HEK293 (cell line): ENCODE measurements at regions not wholly inside any gene's neighbourhood (a gene's known extent, or its start where the extent isn't known, plus 50 kb on each side); places are given as distances from the start of the nearest gene placed in this dataset.

Experiments
- CTCF ChIA-PET: fragments of 350-600 bp; formaldehyde crosslinking; extraction: SDS; loops from one replicate; lab custom pipeline; 2021; ENCODE audit warnings: antibody characterized with exemption; lab: Yijun Ruan, JAX
- POLR2A ChIA-PET: fragments of 300-600 bp; formaldehyde crosslinking; extraction: SDS; loops from one replicate; lab custom pipeline; 2020; ENCODE audit warnings: antibody characterized with exemption, inconsistent platforms; lab: Yijun Ruan, JAX
- H3K27ac ChIP-seq: fragments of 200-500 bp; sonication (Bioruptor generic); 2 replicates; pipeline ENCODE4 v1.5.1; 2014; ENCODE audit warnings: low read depth, low read length, control low read depth, inconsistent platforms; ENCODE audit errors: extremely low read depth
- H3K36me3 ChIP-seq, 2 experiments: fragments of 200-500 bp in 1 of 2; sonication (Bioruptor generic) in 1 of 2; 1 replicate in 1 of 2; 2 replicates in 1 of 2; pipeline ENCODE4 v1.5.1; 2014 to 2017; ENCODE audit warnings: inconsistent platforms in 2 of 2, low read length in 2 of 2; ENCODE audit not compliant: control insufficient read depth in 2 of 2, insufficient read depth in 1 of 2
- H3K4me1 ChIP-seq: fragments of 200-500 bp; sonication (Bioruptor generic); 2 replicates; pipeline ENCODE4 v1.5.1; 2014; ENCODE audit warnings: mild to moderate bottlenecking, low read length, inconsistent platforms; ENCODE audit not compliant: control insufficient read depth, insufficient read depth
- H3K4me3 ChIP-seq: 2 replicates; pipeline ENCODE4 v1.5.1; 2011; ENCODE audit warnings: low read depth, mild to moderate bottlenecking, control low read depth, low read length, moderate library complexity
- H3K9me3 ChIP-seq: fragments of 200-500 bp; sonication (Bioruptor generic); 2 replicates; pipeline ENCODE4 v1.5.1; 2014; ENCODE audit warnings: low read depth, low read length, inconsistent platforms; ENCODE audit not compliant: control insufficient read depth, insufficient read depth
- PRDM1 ChIP-seq: fragments of 450-650 bp; formaldehyde crosslinking; IDR thresholded peaks from 2 replicates; pipeline ENCODE4; 2016; ENCODE audit warnings: missing biosample characterization, missing genetic modification characterization
- YY2 ChIP-seq: fragments of 450-650 bp; formaldehyde crosslinking; IDR thresholded peaks from 2 replicates; pipeline ENCODE4 v1.5.1; 2016; ENCODE audit warnings: missing biosample characterization, missing genetic modification characterization
- ZBTB21 ChIP-seq: fragments of 450-650 bp; formaldehyde crosslinking; IDR thresholded peaks from 2 replicates; pipeline ENCODE4 v1.5.1; 2017; ENCODE audit warnings: missing biosample characterization, missing genetic modification characterization
- ZFP3 ChIP-seq: fragments of 450-650 bp; formaldehyde crosslinking; IDR thresholded peaks from 2 replicates; pipeline ENCODE4 v1.5.1; 2016; ENCODE audit warnings: low read depth, missing biosample characterization, missing genetic modification characterization
- ZFP41 ChIP-seq: fragments of 450-650 bp; formaldehyde crosslinking; IDR thresholded peaks from 2 replicates; pipeline ENCODE4 v1.5.1; 2016; ENCODE audit warnings: missing biosample characterization, missing genetic modification characterization, borderline replicate concordance
- ZNF114 ChIP-seq: fragments of 450-650 bp; formaldehyde crosslinking; IDR thresholded peaks from 2 replicates; pipeline ENCODE4 v1.5.0; 2017; ENCODE audit warnings: missing biosample characterization, missing genetic modification characterization
- ZNF140 ChIP-seq: fragments of 450-650 bp; formaldehyde crosslinking; IDR thresholded peaks from 2 replicates; pipeline ENCODE4 v1.5.1; 2016; ENCODE audit warnings: missing biosample characterization, missing genetic modification characterization
- ZNF157 ChIP-seq: fragments of 450-650 bp; formaldehyde crosslinking; IDR thresholded peaks from 2 replicates; pipeline ENCODE4 v1.5.1; 2016; ENCODE audit warnings: missing biosample characterization, missing genetic modification characterization
- ZNF248 ChIP-seq: fragments of 450-650 bp; formaldehyde crosslinking; IDR thresholded peaks from 2 replicates; pipeline ENCODE4 v1.5.1; 2017; ENCODE audit warnings: missing biosample characterization, missing genetic modification characterization
- ZNF311 ChIP-seq: fragments of 450-650 bp; formaldehyde crosslinking; IDR thresholded peaks from 2 replicates; pipeline ENCODE4 v1.5.1; 2017; ENCODE audit warnings: missing biosample characterization, missing genetic modification characterization, borderline replicate concordance
- ZNF335 ChIP-seq: fragments of 450-650 bp; formaldehyde crosslinking; conservative IDR thresholded peaks from 2 replicates; pipeline ENCODE4 v1.5.1; 2016; ENCODE audit warnings: missing biosample characterization, missing genetic modification characterization
- ZNF354C ChIP-seq: fragments of 450-650 bp; formaldehyde crosslinking; IDR thresholded peaks from 2 replicates; pipeline ENCODE4 v1.5.1; 2016; ENCODE audit warnings: missing biosample characterization, missing genetic modification characterization, low read depth, borderline replicate concordance
- ZNF449 ChIP-seq: fragments of 450-650 bp; formaldehyde crosslinking; IDR thresholded peaks from 2 replicates; pipeline ENCODE4 v1.5.1; 2017; ENCODE audit warnings: missing biosample characterization, mild to moderate bottlenecking, missing genetic modification characterization, moderate library complexity
- ZNF600 ChIP-seq: fragments of 450-650 bp; formaldehyde crosslinking; IDR thresholded peaks from 2 replicates; pipeline ENCODE4 v1.5.1; 2016; ENCODE audit warnings: missing biosample characterization, missing genetic modification characterization
- ZNF747 ChIP-seq: fragments of 450-650 bp; formaldehyde crosslinking; IDR thresholded peaks from 2 replicates; pipeline ENCODE4 v1.5.1; 2016; ENCODE audit warnings: missing biosample characterization, missing genetic modification characterization
- ZNF768 ChIP-seq: fragments of 450-650 bp; formaldehyde crosslinking; IDR thresholded peaks from 2 replicates; pipeline ENCODE4 v1.5.1; 2018; ENCODE audit warnings: missing biosample characterization, mild to moderate bottlenecking, missing genetic modification characterization
- ZSCAN30 ChIP-seq: fragments of 450-650 bp; IDR thresholded peaks from 2 replicates; pipeline ENCODE4 v1.5.1; 2018; ENCODE audit warnings: missing biosample characterization, mild to moderate bottlenecking, missing genetic modification characterization, moderate library complexity
- ZSCAN4 ChIP-seq: fragments of 450-650 bp; formaldehyde crosslinking; IDR thresholded peaks from 2 replicates; pipeline ENCODE4 v1.5.1; 2017; ENCODE audit warnings: missing biosample characterization, missing genetic modification characterization
- TF ChIP-seq, protein P1 (sequence below): fragments of 450-650 bp; formaldehyde crosslinking; IDR thresholded peaks from 2 replicates; pipeline ENCODE4 v1.5.1; 2016; ENCODE audit warnings: missing biosample characterization, missing genetic modification characterization
- TF ChIP-seq, protein P2 (sequence below): fragments of 450-650 bp; formaldehyde crosslinking; IDR thresholded peaks from 2 replicates; pipeline ENCODE4 v1.5.1; 2017; ENCODE audit warnings: missing biosample characterization, missing genetic modification characterization

- H3K4me1 ChIP-seq: no peaks in the 10 kb centered on the region
- no peak overlapping the region for H3K4me3 ChIP-seq
- TF ChIP-seq ZNF140 (no peak), ZNF114 (tag by site-specific recombination) (no peak), ZFP3 (tag by site-specific recombination) (no peak)
- TF ChIP-seq, protein P1, sequence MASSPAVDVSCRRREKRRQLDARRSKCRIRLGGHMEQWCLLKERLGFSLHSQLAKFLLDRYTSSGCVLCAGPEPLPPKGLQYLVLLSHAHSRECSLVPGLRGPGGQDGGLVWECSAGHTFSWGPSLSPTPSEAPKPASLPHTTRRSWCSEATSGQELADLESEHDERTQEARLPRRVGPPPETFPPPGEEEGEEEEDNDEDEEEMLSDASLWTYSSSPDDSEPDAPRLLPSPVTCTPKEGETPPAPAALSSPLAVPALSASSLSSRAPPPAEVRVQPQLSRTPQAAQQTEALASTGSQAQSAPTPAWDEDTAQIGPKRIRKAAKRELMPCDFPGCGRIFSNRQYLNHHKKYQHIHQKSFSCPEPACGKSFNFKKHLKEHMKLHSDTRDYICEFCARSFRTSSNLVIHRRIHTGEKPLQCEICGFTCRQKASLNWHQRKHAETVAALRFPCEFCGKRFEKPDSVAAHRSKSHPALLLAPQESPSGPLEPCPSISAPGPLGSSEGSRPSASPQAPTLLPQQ: no peak
- POLR2A ChIA-PET: no interaction called here
- no peaks in the 10 kb centered on the region for H3K9me3 ChIP-seq
- CTCF ChIA-PET: interaction anchor here (0.7 kb wide), 1 partner anchor 66 kb away, joined by 4 read pairs; no protein-coding TSS in a partner anchor
- H3K36me3 ChIP-seq: no peaks in the 10 kb centered on the region
- no peak overlapping the region for H3K27ac ChIP-seq
Observed at GRCh38 chr6:48423640-48424365, 312.8 kb upstream of the PTCHD4 start.

- Histone ChIP-seq H3K36me3 (no peaks in the 10 kb centered on the region), H3K4me3 (no peak overlapping the region), H3K4me1 (no peaks in the 10 kb centered on the region), H3K9me3 (no peaks in the 10 kb centered on the region)
- CTCF ChIA-PET: no interaction called here
- POLR2A ChIA-PET: no interaction called here
- TF ChIP-seq ZNF768 (tag by site-specific recombination) (no peak), ZBTB21 (tag by site-specific recombination) (no peak), ZSCAN4 (tag by site-specific recombination) (no peak), ZNF449 (tag by site-specific recombination) (no peak), ZSCAN30 (no peak), ZNF747 (tag by site-specific recombination) (no peak), ZNF335 (tag by site-specific recombination) (no peak)
- TF ChIP-seq, all 188 proteins: peak for 0
- no peak overlapping the region for H3K27ac ChIP-seq
Observed at GRCh38 chr6:48419992-48420391, 309.0 kb upstream of the PTCHD4 start.

- ChIA-PET CTCF (no interaction called here), POLR2A (no interaction called here)
- Histone ChIP-seq H3K4me3 (no peak overlapping the region), H3K4me1 (no peaks in the 10 kb centered on the region), H3K36me3 (no peaks in the 10 kb centered on the region), H3K9me3 (no peaks in the 10 kb centered on the region), H3K27ac (no peak overlapping the region)
- TF ChIP-seq ZNF157 (tag by site-specific recombination) (no peak), ZNF248 (tag by site-specific recombination) (no peak)
Observed at GRCh38 chr6:48417927-48418326, 306.9 kb upstream of the PTCHD4 start.

GRCh38 chr6:48412656-48413055 is 301.7 kb upstream of the PTCHD4 start:
- no peaks in the 10 kb centered on the region for H3K4me1 ChIP-seq

More at GRCh38 chr6:48412656-48413055, 301.7 kb upstream of the PTCHD4 start:
- TF ChIP-seq ZNF600 (no peak), ZNF114 (tag by site-specific recombination) (no peak), ZNF311 (no peak), ZFP41 (tag by site-specific recombination) (no peak), ZNF354C (tag by site-specific recombination) (no peak), YY2 (tag by site-specific recombination) (no peak), PRDM1 (tag by site-specific recombination) (no peak)
- TF ChIP-seq, protein P2, sequence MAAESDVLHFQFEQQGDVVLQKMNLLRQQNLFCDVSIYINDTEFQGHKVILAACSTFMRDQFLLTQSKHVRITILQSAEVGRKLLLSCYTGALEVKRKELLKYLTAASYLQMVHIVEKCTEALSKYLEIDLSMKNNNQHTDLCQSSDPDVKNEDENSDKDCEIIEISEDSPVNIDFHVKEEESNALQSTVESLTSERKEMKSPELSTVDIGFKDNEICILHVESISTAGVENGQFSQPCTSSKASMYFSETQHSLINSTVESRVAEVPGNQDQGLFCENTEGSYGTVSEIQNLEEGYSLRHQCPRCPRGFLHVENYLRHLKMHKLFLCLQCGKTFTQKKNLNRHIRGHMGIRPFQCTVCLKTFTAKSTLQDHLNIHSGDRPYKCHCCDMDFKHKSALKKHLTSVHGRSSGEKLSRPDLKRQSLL (tag by site-specific recombination): no peak
- ChIA-PET CTCF (interaction anchor here (0.5 kb wide), 1 partner anchor 551 kb away, joined by 3 read pairs; no protein-coding TSS in a partner anchor), POLR2A (no interaction called here)
- Histone ChIP-seq H3K27ac (no peak overlapping the region), H3K36me3 (no peaks in the 10 kb centered on the region), H3K4me3 (no peak overlapping the region), H3K9me3 (no peaks in the 10 kb centered on the region)
